ENCODE measurements at regions not wholly inside any gene's neighbourhood (a gene's known extent, or its start where the extent isn't known, plus 50 kb on each side); places are given as distances from the start of the nearest gene placed in this dataset.

GRCh38 chr6:113458368-113459010, 398.7 kb upstream of the MARCKS start:
- TF ChIP-seq POLR2A (IDR thresholded peaks at IDR 0.05; ENCODE audit: extremely low read depth, insufficient read length) (no peak), CTCF (IDR thresholded peaks at IDR 0.05; ENCODE audit: low read depth, low read length) (no peak)

Data from NB4 (cell line).